DND-41 (cell line): ENCODE measurements at regions not wholly inside any gene's neighbourhood (a gene's known extent, or its start where the extent isn't known, plus 50 kb on each side); places are given as distances from the start of the nearest gene placed in this dataset.

Experiments
- ATAC-seq: fragments of 200-7000 bp; cut with Tn5 transposase; 3 replicates; pipeline ENCODE4 v1.9.1; 2021; ENCODE audit warnings: low read depth; ENCODE audit not compliant: insufficient read depth
- DNase-seq: peaks from one replicate; pipeline ENCODE4 v3.0.0-alpha.2; 2020
- H2AFZ ChIP-seq: 2 replicates; pipeline ENCODE4 v1.6.0; 2012; ENCODE audit warnings: low read depth, low read length
- H3K27ac ChIP-seq: 2 replicates; pipeline ENCODE4 v1.5.1; 2012; ENCODE audit warnings: low read length, inconsistent platforms
- H3K27me3 ChIP-seq: fragments of 200-600 bp; sonication (generic); 2 replicates; pipeline ENCODE4 v1.6.0; 2012; ENCODE audit warnings: low read length, mild to moderate bottlenecking, inconsistent platforms; ENCODE audit not compliant: insufficient read depth, poor library complexity
- H3K36me3 ChIP-seq: 2 replicates; pipeline ENCODE4 v1.5.1; 2012; ENCODE audit warnings: low read length, inconsistent platforms; ENCODE audit not compliant: insufficient read depth
- H3K4me1 ChIP-seq: 2 replicates; pipeline ENCODE4 v1.5.1; 2012; ENCODE audit warnings: mild to moderate bottlenecking, low read length; ENCODE audit not compliant: insufficient read depth
- H3K4me2 ChIP-seq: 2 replicates; pipeline ENCODE4 v1.6.0; 2012; ENCODE audit warnings: mild to moderate bottlenecking, moderate library complexity, low read length, inconsistent platforms; ENCODE audit not compliant: insufficient read depth
- H3K4me3 ChIP-seq, 2 experiments: fragments of 200-600 bp in 1 of 2; shearing (Covaris generic) in 1 of 2; 2 replicates each; pipeline ENCODE4 v1.5.1; 2012 to 2016; ENCODE audit warnings: inconsistent platforms in 2 of 2, low read length in 2 of 2, mild to moderate bottlenecking in 2 of 2, low read depth in 1 of 2, moderate library complexity in 1 of 2
- H3K79me2 ChIP-seq: 2 replicates; pipeline ENCODE4 v1.6.0; 2012; ENCODE audit warnings: low read length, inconsistent platforms; ENCODE audit not compliant: insufficient read depth
- H3K9ac ChIP-seq: 2 replicates; pipeline ENCODE4 v1.6.0; 2012; ENCODE audit warnings: low read depth, mild to moderate bottlenecking, inconsistent platforms, low read length, moderate library complexity
- H3K9me3 ChIP-seq: 2 replicates; pipeline ENCODE4 v1.5.1; 2012; ENCODE audit warnings: low read length, moderate library complexity, mild to moderate bottlenecking, inconsistent platforms; ENCODE audit not compliant: insufficient read depth, severe bottlenecking
- H4K20me1 ChIP-seq: 2 replicates; pipeline ENCODE4 v1.6.0; 2012; ENCODE audit warnings: low read length; ENCODE audit not compliant: insufficient read depth
- CTCF ChIP-seq: IDR thresholded peaks from 2 replicates; pipeline ENCODE4 v1.5.1; 2012; ENCODE audit warnings: borderline replicate concordance, low read length, moderate library complexity, mild to moderate bottlenecking; ENCODE audit not compliant: poor library complexity, severe bottlenecking; ENCODE audit errors: extremely low read depth
- EZH2 ChIP-seq: IDR thresholded peaks from 3 replicates; pipeline ENCODE4 v1.6.1; 2012; ENCODE audit warnings: borderline replicate concordance, low read depth, mild to moderate bottlenecking, moderate library complexity, low read length, inconsistent platforms; ENCODE audit not compliant: severe bottlenecking

GRCh38 chr1:114274621-114275317, 121.1 kb upstream of the SYT6 start:
- no peaks in the 10 kb centered on the region for H3K79me2 ChIP-seq
- H3K27me3 ChIP-seq, result no peaks in the 10 kb centered on the region
- DNase-seq (no peak), ATAC-seq (no peak)
- no peak overlapping the region for H3K4me3 ChIP-seq
- H3K9me3 ChIP-seq, result no peaks in the 10 kb centered on the region
- H3K9ac ChIP-seq, result no peak overlapping the region
- TF ChIP-seq EZH2 (no peak), CTCF (no peak)
- H3K36me3 ChIP-seq, result no peaks in the 10 kb centered on the region
- no peaks in the 10 kb centered on the region for H4K20me1 ChIP-seq
- H3K4me1 ChIP-seq, result no peaks in the 10 kb centered on the region
- no peak overlapping the region for H3K27ac ChIP-seq
- H2AFZ ChIP-seq, result no peak overlapping the region
- H3K4me2 ChIP-seq, result no peak overlapping the region

GRCh38 chr1:114272593-114272992, 118.9 kb upstream of the SYT6 start:
- H3K4me3 ChIP-seq, result no peak overlapping the region
- no peak overlapping the region for H3K9ac ChIP-seq
- no peaks in the 10 kb centered on the region for H3K27me3 ChIP-seq
- no peak for ATAC-seq
- H3K79me2 ChIP-seq, result no peaks in the 10 kb centered on the region
- no peaks in the 10 kb centered on the region for H4K20me1 ChIP-seq
- no peaks in the 10 kb centered on the region for H3K36me3 ChIP-seq
- H3K4me2 ChIP-seq, result no peak overlapping the region
- H3K27ac ChIP-seq, result no peak overlapping the region
- no peak for DNase-seq
- H3K4me1 ChIP-seq, result no peaks in the 10 kb centered on the region
- TF ChIP-seq EZH2 (no peak), CTCF (no peak)
- no peaks in the 10 kb centered on the region for H3K9me3 ChIP-seq
- no peak overlapping the region for H2AFZ ChIP-seq

GRCh38 chr1:114270718-114271117, 117.0 kb upstream of the SYT6 start:
- H3K4me2 ChIP-seq, result no peak overlapping the region
- no peaks in the 10 kb centered on the region for H3K27me3 ChIP-seq
- no peak overlapping the region for H3K9ac ChIP-seq
- H3K36me3 ChIP-seq, result no peaks in the 10 kb centered on the region
- no peaks in the 10 kb centered on the region for H3K9me3 ChIP-seq
- H3K79me2 ChIP-seq, result no peaks in the 10 kb centered on the region
- ATAC-seq, result no peak
- no peaks in the 10 kb centered on the region for H4K20me1 ChIP-seq
- no peaks in the 10 kb centered on the region for H3K4me1 ChIP-seq
- DNase-seq, result no peak
- no peak overlapping the region for H2AFZ ChIP-seq
- no peak overlapping the region for H3K4me3 ChIP-seq
- TF ChIP-seq EZH2 (no peak), CTCF (no peak)
- H3K27ac ChIP-seq, result no peak overlapping the region

GRCh38 chr1:114270282-114270681, 116.6 kb upstream of the SYT6 start:
- Histone ChIP-seq H3K79me2 (no peaks in the 10 kb centered on the region), H3K4me3 (no peak overlapping the region), H3K9me3 (no peaks in the 10 kb centered on the region), H3K9ac (no peak overlapping the region), H4K20me1 (no peaks in the 10 kb centered on the region), H3K36me3 (no peaks in the 10 kb centered on the region), H3K27me3 (no peaks in the 10 kb centered on the region), H3K4me2 (no peak overlapping the region), H3K4me1 (no peaks in the 10 kb centered on the region), H2AFZ (no peak overlapping the region), H3K27ac (no peak overlapping the region)
- DNase-seq, result no peak
- ATAC-seq, result no peak
- TF ChIP-seq CTCF (no peak), EZH2 (no peak)
